ENCODE measurements at regions not wholly inside any gene's neighbourhood (a gene's known extent, or its start where the extent isn't known, plus 50 kb on each side); places are given as distances from the start of the nearest gene placed in this dataset.
"Not testable (repeated sequence)": the region's sequence is repeated elsewhere in the genome, so short reads cannot be mapped to it uniquely, and the experiment has no call there.

- Histone ChIP-seq H3K9me3 (ENCODE audit: control insufficient read depth, low read length) (no peaks in the 10 kb centered on the region), H3K4me1 (ENCODE audit: control insufficient read depth, insufficient read depth, low read length, poor library complexity, severe bottlenecking) (no peaks in the 10 kb centered on the region), H3K27ac (ENCODE audit: low read depth, low read length, severe bottlenecking) (no peak overlapping the region), H3K4me3 (ENCODE audit: extremely low read depth, insufficient read depth, low read length, poor library complexity, severe bottlenecking) (no peak overlapping the region), H3K36me3 (ENCODE audit: control insufficient read depth, insufficient read depth, low read length) (no peaks in the 10 kb centered on the region)
- WGBS, 2 experiments (ENCODE audit: insufficient coverage in 2 of 2): 92 to 94% methylated on average over 4 of the region's 4 CpGs
Measured at GRCh38 chr6:87763901-87764300, 61.9 kb upstream of the AKIRIN2 start.

GRCh38 chr6:87763276-87763675, 61.2 kb upstream of the AKIRIN2 start:
- WGBS, 2 experiments (ENCODE audit: insufficient coverage in 2 of 2): 87 to 95% methylated on average over 2 of the region's 2 CpGs
- no peak overlapping the region for H3K4me3 ChIP-seq (ENCODE audit: extremely low read depth, insufficient read depth, low read length, poor library complexity, severe bottlenecking)
- H3K27ac ChIP-seq (ENCODE audit: low read depth, low read length, severe bottlenecking): no peak overlapping the region
- no peaks in the 10 kb centered on the region for H3K4me1 ChIP-seq (ENCODE audit: control insufficient read depth, insufficient read depth, low read length, poor library complexity, severe bottlenecking)
- H3K36me3 ChIP-seq (ENCODE audit: control insufficient read depth, insufficient read depth, low read length): no peaks in the 10 kb centered on the region
- H3K9me3 ChIP-seq (ENCODE audit: control insufficient read depth, low read length): no peaks in the 10 kb centered on the region

- 89% methylated on average over 1 of the region's 3 CpGs; no CpG with 5 or more reads in 1 of the 2 experiments for WGBS, 2 experiments (ENCODE audit: insufficient coverage in 2 of 2)
- Histone ChIP-seq H3K4me1 (ENCODE audit: control insufficient read depth, insufficient read depth, low read length, poor library complexity, severe bottlenecking) (peaks cover 1% of the 10 kb centered on the region), H3K27ac (ENCODE audit: low read depth, low read length, severe bottlenecking) (no peak overlapping the region), H3K9me3 (ENCODE audit: control insufficient read depth, low read length) (no peaks in the 10 kb centered on the region), H3K4me3 (ENCODE audit: extremely low read depth, insufficient read depth, low read length, poor library complexity, severe bottlenecking) (no peak overlapping the region), H3K36me3 (ENCODE audit: control insufficient read depth, insufficient read depth, low read length) (no peaks in the 10 kb centered on the region)
Measured at GRCh38 chr6:87762116-87762515, 60.1 kb upstream of the AKIRIN2 start.

- Histone ChIP-seq H3K4me3 (ENCODE audit: extremely low read depth, insufficient read depth, low read length, poor library complexity, severe bottlenecking) (no peak overlapping the region), H3K4me1 (ENCODE audit: control insufficient read depth, insufficient read depth, low read length, poor library complexity, severe bottlenecking) (peaks cover 6% of the 10 kb centered on the region), H3K27ac (ENCODE audit: low read depth, low read length, severe bottlenecking) (no peak overlapping the region), H3K9me3 (ENCODE audit: control insufficient read depth, low read length) (no peaks in the 10 kb centered on the region), H3K36me3 (ENCODE audit: control insufficient read depth, insufficient read depth, low read length) (no peaks in the 10 kb centered on the region)
- 80 to 96% methylated on average over 1 to 3 of the region's 3 CpGs for WGBS, 2 experiments (ENCODE audit: insufficient coverage in 2 of 2)
Measured at GRCh38 chr6:87757792-87758191, 55.8 kb upstream of the AKIRIN2 start.

GRCh38 chr6:87756858-87757257, 54.8 kb upstream of the AKIRIN2 start:
- Histone ChIP-seq H3K9me3 (ENCODE audit: control insufficient read depth, low read length) (no peaks in the 10 kb centered on the region), H3K36me3 (ENCODE audit: control insufficient read depth, insufficient read depth, low read length) (no peaks in the 10 kb centered on the region), H3K4me1 (ENCODE audit: control insufficient read depth, insufficient read depth, low read length, poor library complexity, severe bottlenecking) (peaks cover 6% of the 10 kb centered on the region), H3K27ac (ENCODE audit: low read depth, low read length, severe bottlenecking) (no peak overlapping the region), H3K4me3 (ENCODE audit: extremely low read depth, insufficient read depth, low read length, poor library complexity, severe bottlenecking) (no peak overlapping the region)
- whole genome bisulfite sequencing, 2 experiments (ENCODE audit: insufficient coverage in 2 of 2): 82% methylated on average over 2 of the region's 2 CpGs; no CpG with 5 or more reads in 1 of the 2 experiments

GRCh38 chr6:87755708-87756671, 54.0 kb upstream of the AKIRIN2 start:
- Histone ChIP-seq H3K27ac (ENCODE audit: low read depth, low read length, severe bottlenecking) (no peak overlapping the region), H3K4me3 (ENCODE audit: extremely low read depth, insufficient read depth, low read length, poor library complexity, severe bottlenecking) (no peak overlapping the region), H3K36me3 (ENCODE audit: control insufficient read depth, insufficient read depth, low read length) (no peaks in the 10 kb centered on the region), H3K4me1 (ENCODE audit: control insufficient read depth, insufficient read depth, low read length, poor library complexity, severe bottlenecking) (peaks cover 6% of the 10 kb centered on the region), H3K9me3 (ENCODE audit: control insufficient read depth, low read length) (no peaks in the 10 kb centered on the region)
- 50 to 58% methylated on average over 2 to 4 of the region's 7 CpGs for WGBS, 2 experiments (ENCODE audit: insufficient coverage in 2 of 2)

- Histone ChIP-seq H3K36me3 (ENCODE audit: control insufficient read depth, insufficient read depth, low read length) (no peaks in the 10 kb centered on the region), H3K27ac (ENCODE audit: low read depth, low read length, severe bottlenecking) (no peak overlapping the region), H3K9me3 (ENCODE audit: control insufficient read depth, low read length) (no peaks in the 10 kb centered on the region), H3K4me3 (ENCODE audit: extremely low read depth, insufficient read depth, low read length, poor library complexity, severe bottlenecking) (no peak overlapping the region), H3K4me1 (ENCODE audit: control insufficient read depth, insufficient read depth, low read length, poor library complexity, severe bottlenecking) (peaks cover 6% of the 10 kb centered on the region)
- WGBS, 2 experiments (ENCODE audit: insufficient coverage in 2 of 2): no CpG with 5 or more reads among the region's 1 CpG
Measured at GRCh38 chr6:87754828-87755227, 52.8 kb upstream of the AKIRIN2 start.

GRCh38 chr6:87753131-87753685, 51.2 kb upstream of the AKIRIN2 start:
- Histone ChIP-seq H3K36me3 (ENCODE audit: control insufficient read depth, insufficient read depth, low read length) (no peaks in the 10 kb centered on the region), H3K27ac (ENCODE audit: low read depth, low read length, severe bottlenecking) (no peak overlapping the region), H3K4me1 (ENCODE audit: control insufficient read depth, insufficient read depth, low read length, poor library complexity, severe bottlenecking) (peaks cover 6% of the 10 kb centered on the region), H3K4me3 (ENCODE audit: extremely low read depth, insufficient read depth, low read length, poor library complexity, severe bottlenecking) (no peak overlapping the region), H3K9me3 (ENCODE audit: control insufficient read depth, low read length) (no peaks in the 10 kb centered on the region)
- WGBS, 2 experiments (ENCODE audit: insufficient coverage in 2 of 2): 100% methylated on average over 1 of the region's 4 CpGs; no CpG with 5 or more reads in 1 of the 2 experiments

- 94 to 97% methylated on average over 9 to 10 of the region's 11 CpGs for WGBS, 2 experiments (ENCODE audit: insufficient coverage in 2 of 2)
- not testable (repeated sequence) for H3K36me3 ChIP-seq (ENCODE audit: control insufficient read depth, insufficient read depth, low read length)
Measured at GRCh38 chr6:87752503-87752902, 50.5 kb upstream of the AKIRIN2 start.

More at GRCh38 chr6:87752503-87752902, 50.5 kb upstream of the AKIRIN2 start:
- H3K27ac ChIP-seq (ENCODE audit: low read depth, low read length, severe bottlenecking); H3K4me1 ChIP-seq (ENCODE audit: control insufficient read depth, insufficient read depth, low read length, poor library complexity, severe bottlenecking); H3K4me3 ChIP-seq (ENCODE audit: extremely low read depth, insufficient read depth, low read length, poor library complexity, severe bottlenecking); H3K9me3 ChIP-seq (ENCODE audit: control insufficient read depth, low read length): not testable (repeated sequence)

Data from mesodermal cell (in vitro differentiated cells).